ENCODE measurements at regions not wholly inside any gene's neighbourhood (a gene's known extent, or its start where the extent isn't known, plus 50 kb on each side); places are given as distances from the start of the nearest gene placed in this dataset.

DNA sequence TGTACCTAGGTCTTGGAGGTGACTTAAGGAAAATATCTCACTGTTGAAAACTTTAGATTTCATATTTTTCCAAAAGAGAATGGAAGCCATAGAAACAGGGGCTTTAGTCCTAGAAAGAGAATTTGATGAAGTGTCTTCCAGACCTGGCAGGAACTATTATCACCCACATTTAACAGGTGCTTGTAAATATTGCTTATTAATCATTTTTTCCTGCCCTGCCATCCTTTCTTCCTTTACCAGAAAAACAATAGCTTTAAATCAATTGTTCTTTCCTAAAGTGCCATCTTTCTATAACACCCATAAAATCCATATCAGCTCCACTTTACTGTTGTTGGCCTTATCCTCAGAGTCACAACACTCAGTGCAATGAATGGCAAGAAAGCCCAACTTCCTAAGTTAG lies 350.9 kb downstream of the YTHDC2 start:
- Histone ChIP-seq H3K27ac (ENCODE audit: low read depth, low read length) (no peak overlapping the region), H3K79me2 (ENCODE audit: insufficient read depth, low read length) (no peaks in the 10 kb centered on the region), H3K27me3 (ENCODE audit: low read length) (no peaks in the 10 kb centered on the region), H4K20me1 (ENCODE audit: low read depth, low read length) (no peaks in the 10 kb centered on the region), H3K4me3 (ENCODE audit: insufficient read depth, low read length, poor library complexity, severe bottlenecking) (no peak overlapping the region), H3K9ac (ENCODE audit: low read length) (no peak overlapping the region), H2AFZ (ENCODE audit: low read depth, low read length, severe bottlenecking) (no peak overlapping the region), H3F3A (ENCODE audit: insufficient read depth) (no peaks in the 10 kb centered on the region), H3K4me2 (ENCODE audit: low read depth, low read length, poor library complexity, severe bottlenecking) (no peak overlapping the region), H3K9me2 (replicated peaks; ENCODE audit: insufficient read depth, low read length) (no peaks in the 10 kb centered on the region), H3K9me3 (ENCODE audit: insufficient read depth, low read length) (no peaks in the 10 kb centered on the region), H3K36me3 (ENCODE audit: low read length) (no peaks in the 10 kb centered on the region)
- TF ChIP-seq, protein P1, sequence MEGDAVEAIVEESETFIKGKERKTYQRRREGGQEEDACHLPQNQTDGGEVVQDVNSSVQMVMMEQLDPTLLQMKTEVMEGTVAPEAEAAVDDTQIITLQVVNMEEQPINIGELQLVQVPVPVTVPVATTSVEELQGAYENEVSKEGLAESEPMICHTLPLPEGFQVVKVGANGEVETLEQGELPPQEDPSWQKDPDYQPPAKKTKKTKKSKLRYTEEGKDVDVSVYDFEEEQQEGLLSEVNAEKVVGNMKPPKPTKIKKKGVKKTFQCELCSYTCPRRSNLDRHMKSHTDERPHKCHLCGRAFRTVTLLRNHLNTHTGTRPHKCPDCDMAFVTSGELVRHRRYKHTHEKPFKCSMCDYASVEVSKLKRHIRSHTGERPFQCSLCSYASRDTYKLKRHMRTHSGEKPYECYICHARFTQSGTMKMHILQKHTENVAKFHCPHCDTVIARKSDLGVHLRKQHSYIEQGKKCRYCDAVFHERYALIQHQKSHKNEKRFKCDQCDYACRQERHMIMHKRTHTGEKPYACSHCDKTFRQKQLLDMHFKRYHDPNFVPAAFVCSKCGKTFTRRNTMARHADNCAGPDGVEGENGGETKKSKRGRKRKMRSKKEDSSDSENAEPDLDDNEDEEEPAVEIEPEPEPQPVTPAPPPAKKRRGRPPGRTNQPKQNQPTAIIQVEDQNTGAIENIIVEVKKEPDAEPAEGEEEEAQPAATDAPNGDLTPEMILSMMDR (IDR thresholded peaks at IDR 0.05; ENCODE audit: insufficient read depth, low read length, poor library complexity, severe bottlenecking) = no peak
- TF ChIP-seq EZH2phosphoT487 (conservative IDR thresholded peaks at IDR 0.05; ENCODE audit: low read length) = no peak

DNA sequence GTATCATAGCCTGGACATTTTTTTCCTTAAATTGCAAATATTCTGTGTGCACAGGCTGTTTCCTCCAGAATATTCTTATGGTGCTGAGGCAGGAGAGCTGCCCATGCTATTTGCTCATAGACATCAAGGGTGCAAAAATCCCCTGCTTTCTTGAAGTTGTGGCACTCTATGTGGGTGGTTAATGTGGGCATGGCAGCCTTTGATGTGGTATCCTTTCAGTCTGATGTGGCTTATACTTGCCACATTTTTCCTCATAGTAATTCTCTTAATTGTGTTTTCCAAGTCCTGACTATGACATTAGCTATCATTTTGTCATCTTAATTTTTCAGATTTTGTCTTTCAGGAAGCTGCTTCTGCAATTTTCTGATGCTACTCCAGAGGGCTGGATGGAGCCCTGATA lies 353.3 kb downstream of the YTHDC2 start:
- no peak overlapping the region for H3K4me3 ChIP-seq (ENCODE audit: insufficient read depth, low read length, poor library complexity, severe bottlenecking)
- H3K27ac ChIP-seq (ENCODE audit: low read depth, low read length) = no peak overlapping the region
- no peak overlapping the region for H3K9ac ChIP-seq (ENCODE audit: low read length)
- H3K36me3 ChIP-seq (ENCODE audit: low read length) = no peaks in the 10 kb centered on the region
- H2AFZ ChIP-seq (ENCODE audit: low read depth, low read length, severe bottlenecking) = no peak overlapping the region
- H3K79me2 ChIP-seq (ENCODE audit: insufficient read depth, low read length) = no peaks in the 10 kb centered on the region
- no peak overlapping the region for H3K4me2 ChIP-seq (ENCODE audit: low read depth, low read length, poor library complexity, severe bottlenecking)
- no peaks in the 10 kb centered on the region for H3K9me2 ChIP-seq (replicated peaks; ENCODE audit: insufficient read depth, low read length)
- no peaks in the 10 kb centered on the region for H3K9me3 ChIP-seq (ENCODE audit: insufficient read depth, low read length)
- H3K27me3 ChIP-seq (ENCODE audit: low read length) = no peaks in the 10 kb centered on the region
- no peaks in the 10 kb centered on the region for H3F3A ChIP-seq (ENCODE audit: insufficient read depth)
- no peaks in the 10 kb centered on the region for H4K20me1 ChIP-seq (ENCODE audit: low read depth, low read length)
- TF ChIP-seq, protein P1 (IDR thresholded peaks at IDR 0.05; ENCODE audit: insufficient read depth, low read length, poor library complexity, severe bottlenecking) = no peak
- TF ChIP-seq EZH2phosphoT487 (conservative IDR thresholded peaks at IDR 0.05; ENCODE audit: low read length) = no peak

DNA sequence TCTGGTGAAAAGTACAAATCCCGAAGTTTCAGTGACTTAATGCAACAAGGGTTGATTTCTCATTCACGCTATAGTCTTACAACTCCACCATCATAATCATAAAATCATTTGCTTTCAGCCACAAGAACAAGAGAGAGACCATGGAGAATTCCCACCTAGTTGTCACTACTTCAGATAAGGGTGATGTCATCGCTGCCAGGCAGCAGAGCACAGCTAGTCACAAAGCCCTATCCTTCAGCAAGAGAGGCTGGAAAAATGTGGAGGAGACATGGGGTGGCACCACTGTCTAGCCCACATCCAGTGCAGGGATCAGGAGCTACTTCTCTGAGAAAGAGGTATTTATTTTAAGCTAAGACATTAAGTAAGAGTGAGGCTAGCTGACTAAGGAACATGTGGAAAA lies 356.1 kb downstream of the YTHDC2 start:
- Histone ChIP-seq H3K79me2 (ENCODE audit: insufficient read depth, low read length) (no peaks in the 10 kb centered on the region), H2AFZ (ENCODE audit: low read depth, low read length, severe bottlenecking) (no peak overlapping the region), H3F3A (ENCODE audit: insufficient read depth) (no peaks in the 10 kb centered on the region), H3K9me2 (replicated peaks; ENCODE audit: insufficient read depth, low read length) (no peaks in the 10 kb centered on the region), H4K20me1 (ENCODE audit: low read depth, low read length) (no peaks in the 10 kb centered on the region), H3K27me3 (ENCODE audit: low read length) (no peaks in the 10 kb centered on the region), H3K4me3 (ENCODE audit: insufficient read depth, low read length, poor library complexity, severe bottlenecking) (no peak overlapping the region), H3K9ac (ENCODE audit: low read length) (no peak overlapping the region), H3K9me3 (ENCODE audit: insufficient read depth, low read length) (no peaks in the 10 kb centered on the region), H3K36me3 (ENCODE audit: low read length) (no peaks in the 10 kb centered on the region), H3K4me2 (ENCODE audit: low read depth, low read length, poor library complexity, severe bottlenecking) (no peak overlapping the region), H3K27ac (ENCODE audit: low read depth, low read length) (no peak overlapping the region)
- TF ChIP-seq, protein P1 (IDR thresholded peaks at IDR 0.05; ENCODE audit: insufficient read depth, low read length, poor library complexity, severe bottlenecking) = no peak
- TF ChIP-seq EZH2phosphoT487 (conservative IDR thresholded peaks at IDR 0.05; ENCODE audit: low read length) = no peak

All from SU-DHL-6 (cell line).